HG03442 (cell line): ENCODE measurements at regions not wholly inside any gene's neighbourhood (a gene's known extent, or its start where the extent isn't known, plus 50 kb on each side); places are given as distances from the start of the nearest gene placed in this dataset.
"Not testable (repeated sequence)": the region's sequence is repeated elsewhere in the genome, so short reads cannot be mapped to it uniquely, and the experiment has no call there.

Experiments used
- ATAC-seq: cut with Tn5 transposase; IDR thresholded peaks from one replicate; pipeline ENCODE4 v1.9.1; 2021; ENCODE audit warnings: mild to moderate bottlenecking, moderate library complexity; ENCODE audit not compliant: unreplicated experiment

DNA sequence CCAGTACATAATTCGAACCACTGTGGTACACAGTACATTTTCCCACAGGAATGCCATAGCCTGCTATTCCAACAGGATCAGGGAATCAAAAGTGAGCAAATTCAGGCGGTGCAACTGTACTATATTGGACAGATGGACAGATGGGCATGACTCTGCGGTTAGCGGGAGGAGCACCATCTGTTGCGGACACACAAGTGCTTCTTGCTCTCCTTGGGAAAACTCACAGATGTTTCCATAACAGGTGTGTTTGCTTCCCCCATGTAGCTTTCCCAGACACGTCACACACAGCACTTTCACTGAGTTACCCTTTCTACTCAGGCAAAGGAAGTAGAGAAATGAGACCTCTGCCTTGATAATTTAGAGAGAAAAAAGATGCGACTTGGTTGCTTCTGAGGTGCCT is 325.1 kb upstream of the THBS1 start:
- ATAC-seq = no peak

DNA sequence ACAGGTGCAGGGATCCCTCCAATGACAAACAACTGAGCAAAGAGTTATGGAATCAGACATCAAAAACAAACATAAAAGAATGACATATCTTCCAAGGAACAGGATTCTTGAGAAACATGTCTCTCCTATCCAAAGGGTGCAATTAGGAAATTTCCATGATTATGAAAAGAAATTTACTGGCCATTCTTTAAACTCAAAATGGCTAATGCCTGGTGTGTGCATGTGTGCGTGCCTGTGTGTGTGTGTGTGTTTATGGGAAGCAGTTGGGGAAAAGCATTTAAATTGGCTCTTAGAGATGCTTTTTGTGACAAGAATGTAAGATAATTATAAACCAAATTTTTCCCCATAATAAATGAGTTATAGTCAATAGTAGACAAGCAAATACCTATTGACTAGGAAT is 320.5 kb upstream of the THBS1 start:
- no peak for ATAC-seq

DNA sequence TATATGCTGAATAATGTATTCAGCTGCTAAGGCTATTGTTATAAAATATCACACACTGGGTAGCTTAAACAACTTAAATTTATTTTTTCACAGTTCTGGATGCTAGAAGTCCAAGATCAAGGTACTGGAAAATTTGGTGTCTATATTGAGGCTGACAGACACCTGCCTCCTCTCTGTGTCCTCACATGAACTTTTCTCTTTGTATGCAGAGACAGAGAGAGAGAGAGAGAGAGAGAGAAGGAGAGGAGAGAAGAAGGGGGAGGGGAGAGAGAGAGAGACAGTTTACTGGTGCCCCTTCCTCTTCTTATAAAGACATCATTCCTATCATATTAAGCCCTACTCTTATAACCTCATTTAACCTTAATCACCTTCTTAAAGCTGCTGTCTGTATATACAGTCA is 320.1 kb upstream of the THBS1 start:
- no peak for ATAC-seq

DNA sequence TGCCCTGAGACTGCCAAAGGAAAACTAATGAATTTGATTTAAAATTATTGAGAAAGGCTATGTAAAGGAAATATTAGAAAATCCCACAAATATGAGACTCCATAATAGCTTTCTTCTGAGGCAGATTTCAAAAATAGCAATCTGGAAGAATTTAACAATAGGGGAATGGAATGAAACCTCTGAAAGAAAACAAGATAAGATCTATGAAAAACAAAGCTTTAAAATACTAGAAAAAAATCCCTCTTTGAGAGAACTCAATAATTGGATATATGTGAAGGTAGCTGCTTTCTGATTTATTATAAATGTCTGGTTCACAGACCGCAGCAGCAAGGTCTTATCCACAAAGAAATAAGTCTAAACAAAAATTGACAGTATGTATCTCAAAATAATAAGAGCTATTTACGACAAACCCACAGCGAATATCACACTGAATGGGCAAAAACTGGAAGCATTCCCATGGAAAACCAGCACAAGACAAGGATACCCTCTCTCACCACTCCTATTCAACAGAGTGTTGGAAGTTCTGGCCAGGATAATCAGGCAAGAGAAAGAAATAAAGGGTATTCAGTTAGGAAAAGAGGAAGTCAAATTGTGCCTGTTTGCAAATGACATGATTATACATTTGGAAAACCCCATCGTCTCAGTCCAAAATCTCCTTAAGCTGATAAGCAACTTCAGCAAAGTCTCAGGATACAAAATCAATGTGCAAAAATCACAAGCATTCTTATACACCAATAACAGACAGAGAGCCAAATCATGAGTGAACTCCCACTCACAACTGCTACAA is 319.3 kb upstream of the THBS1 start:
- not testable (repeated sequence) for ATAC-seq

DNA sequence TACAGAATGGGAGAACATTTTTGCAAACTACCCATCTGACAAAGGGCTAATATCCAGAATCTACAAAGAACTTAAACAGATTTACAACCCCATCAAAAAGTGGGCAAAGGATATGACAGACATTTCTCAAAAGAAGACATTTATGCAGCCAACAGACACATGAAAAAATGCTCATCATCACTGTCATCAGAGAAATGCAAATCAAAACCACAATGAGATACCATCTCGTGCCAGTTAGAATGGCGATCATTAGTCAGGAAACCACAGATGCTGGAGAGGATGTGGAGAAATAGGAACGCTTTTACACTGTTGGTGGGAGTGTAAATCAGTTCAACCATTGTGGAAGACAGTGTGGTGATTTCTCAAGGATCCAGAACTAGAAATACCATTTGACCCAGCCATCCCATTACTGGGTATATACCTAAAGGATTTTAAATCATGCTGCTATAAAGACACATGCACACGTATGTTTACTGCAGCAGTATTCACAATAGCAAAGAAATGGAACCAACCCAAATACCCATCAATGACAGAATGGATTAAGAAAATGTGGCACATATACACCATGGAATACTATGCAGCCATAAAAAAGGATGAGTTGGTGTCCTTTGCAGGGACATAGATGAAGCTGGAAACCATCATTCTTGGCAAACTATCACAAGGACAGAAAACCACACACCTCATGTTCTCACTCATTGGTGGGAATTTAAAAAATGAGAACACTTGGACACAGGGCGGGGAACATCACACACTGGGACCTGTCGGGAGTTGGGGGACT is 317.7 kb upstream of the THBS1 start:
- ATAC-seq = not testable (repeated sequence)

DNA sequence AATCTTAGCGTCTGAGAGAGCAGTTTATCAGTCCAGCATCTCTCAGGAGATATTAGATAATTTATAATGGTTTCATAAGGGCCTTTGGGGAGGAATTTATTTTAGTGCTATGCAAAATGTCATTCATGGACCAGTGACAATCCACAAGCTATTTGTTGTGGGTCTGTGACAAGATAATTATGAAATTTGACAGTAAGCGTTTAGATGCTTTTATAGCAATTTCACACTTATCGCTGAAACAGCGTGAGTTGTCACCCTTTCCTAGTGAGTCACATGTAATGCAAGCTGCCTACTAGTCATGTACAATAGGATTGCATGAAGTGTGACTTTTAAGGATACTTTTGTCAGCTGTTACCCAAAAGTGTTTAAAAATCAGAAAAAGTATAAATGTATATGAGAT is 315.6 kb upstream of the THBS1 start:
- ATAC-seq = no peak

DNA sequence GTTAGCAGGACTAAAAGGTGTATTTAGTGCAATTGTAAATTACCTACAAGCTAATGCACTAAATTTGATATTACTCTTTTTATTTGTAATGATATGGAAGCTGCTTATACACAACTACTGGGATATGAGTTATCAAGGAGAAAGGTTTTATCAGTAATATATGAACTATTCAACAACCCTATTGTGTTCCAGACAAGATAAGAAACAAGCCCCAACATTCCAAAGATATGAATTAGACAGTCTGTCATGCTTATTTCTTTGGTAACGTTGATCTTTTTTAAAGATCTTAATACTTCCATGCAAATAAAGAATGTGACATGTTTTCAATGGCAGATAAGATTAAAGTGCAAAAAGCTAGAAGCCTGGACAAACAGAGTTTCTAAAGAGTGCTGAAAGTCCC is 314.0 kb upstream of the THBS1 start:
- no peak for ATAC-seq

DNA sequence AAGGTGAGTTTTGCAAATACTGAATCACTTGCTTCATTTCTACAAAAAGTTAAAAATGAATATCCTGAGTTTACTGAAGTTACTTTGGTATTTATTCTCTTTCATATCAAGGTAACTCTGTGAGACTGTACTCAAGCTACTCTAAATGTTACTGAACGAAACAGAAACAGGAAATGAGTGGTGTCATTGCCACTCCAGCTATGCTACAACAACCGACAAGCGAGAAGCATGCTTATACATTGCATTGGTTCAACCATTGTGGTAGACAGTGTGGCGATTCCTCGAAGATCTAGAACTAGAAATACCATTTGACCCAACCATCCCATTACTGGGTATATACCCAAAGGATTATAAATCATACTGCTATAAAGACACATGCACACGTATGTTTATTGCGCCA is 313.2 kb upstream of the THBS1 start:
- no peak for ATAC-seq

DNA sequence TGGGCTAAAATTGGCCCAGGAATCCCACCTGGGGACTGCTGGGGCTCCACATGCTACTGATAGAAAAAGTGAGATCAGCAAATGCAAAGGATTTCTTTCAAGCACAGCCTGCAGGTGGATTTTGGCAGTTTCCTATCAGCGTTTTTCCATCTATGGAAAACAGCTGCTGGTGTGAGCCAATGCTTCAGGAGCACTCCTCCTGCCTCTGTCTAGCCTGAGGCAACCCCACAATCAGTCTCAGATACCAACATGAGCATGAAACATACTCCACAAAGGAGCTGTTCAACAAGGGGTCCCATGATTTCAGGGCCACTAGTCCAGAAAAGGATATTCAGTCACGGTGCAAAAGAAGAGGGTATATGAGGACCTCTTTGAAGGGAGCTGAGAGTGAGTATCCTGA is 311.5 kb upstream of the THBS1 start:
- ATAC-seq = no peak

DNA sequence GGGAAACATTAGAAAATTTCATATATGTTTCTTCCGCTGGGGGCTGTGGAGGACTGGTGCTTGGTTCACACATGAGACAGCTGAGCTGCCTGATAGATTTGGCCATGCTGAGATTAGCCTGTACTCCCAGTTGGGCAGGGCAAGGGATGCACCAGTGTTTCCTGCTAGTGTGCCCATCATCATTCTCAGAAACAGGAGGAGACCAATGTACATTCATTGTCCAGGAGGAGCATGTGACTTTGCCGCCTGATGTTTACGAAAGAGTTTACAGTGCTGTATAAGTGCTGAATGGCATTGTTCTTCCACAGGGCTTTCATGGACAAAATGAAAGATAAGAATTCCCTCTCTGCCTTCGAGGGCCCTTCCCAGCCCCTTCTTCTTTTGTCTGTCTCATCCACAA is 311.1 kb upstream of the THBS1 start:
- no peak for ATAC-seq

DNA sequence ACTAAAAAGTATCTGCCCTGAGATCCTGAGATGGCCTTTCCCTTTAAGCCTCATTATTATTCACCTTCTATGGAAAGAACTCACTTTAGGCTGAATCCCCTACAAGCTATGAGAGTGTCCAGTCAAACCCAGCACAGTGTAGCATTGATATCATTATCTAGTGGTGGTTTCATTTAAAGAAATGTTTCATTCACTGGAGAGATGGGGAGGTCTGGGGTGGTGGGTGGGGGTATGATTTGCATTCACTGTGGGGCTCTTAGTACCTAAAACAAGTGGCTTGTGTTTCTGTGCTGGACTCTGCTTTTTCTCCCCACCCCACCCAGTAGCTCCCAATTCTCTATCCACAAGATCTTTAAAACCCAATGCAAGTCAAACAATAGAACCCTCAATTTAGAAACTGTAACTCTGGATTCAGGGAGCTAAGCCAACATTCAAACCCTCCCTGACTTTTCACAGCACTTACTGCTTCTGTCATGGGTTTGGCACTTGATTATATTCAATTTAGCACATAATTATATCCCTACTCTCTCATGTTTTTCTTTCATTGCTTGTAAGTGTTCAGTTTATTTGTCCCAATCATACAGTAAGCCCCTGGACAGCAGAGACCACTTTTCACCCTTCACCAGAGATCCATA is 310.5 kb upstream of the THBS1 start:
- ATAC-seq = no peak

DNA sequence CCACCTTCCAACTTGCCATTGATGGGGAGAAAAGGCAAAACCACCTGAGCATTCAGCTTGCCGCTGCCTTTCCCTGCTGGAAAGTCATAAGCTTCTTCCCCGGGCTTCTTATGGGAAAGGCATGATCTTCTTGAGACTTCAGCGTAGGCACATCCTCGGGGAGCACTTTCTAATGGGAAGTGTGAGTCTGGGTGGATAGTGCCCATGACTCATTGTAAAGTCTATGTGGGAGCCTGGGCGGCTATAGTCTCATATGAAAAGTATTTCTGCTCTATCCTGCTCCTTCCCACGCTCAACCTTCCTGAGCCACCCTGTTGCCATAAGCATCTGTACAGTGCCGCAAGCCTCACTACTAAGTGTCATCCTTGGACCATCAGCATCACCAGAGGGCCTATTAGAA is 309.9 kb upstream of the THBS1 start:
- ATAC-seq = no peak

DNA sequence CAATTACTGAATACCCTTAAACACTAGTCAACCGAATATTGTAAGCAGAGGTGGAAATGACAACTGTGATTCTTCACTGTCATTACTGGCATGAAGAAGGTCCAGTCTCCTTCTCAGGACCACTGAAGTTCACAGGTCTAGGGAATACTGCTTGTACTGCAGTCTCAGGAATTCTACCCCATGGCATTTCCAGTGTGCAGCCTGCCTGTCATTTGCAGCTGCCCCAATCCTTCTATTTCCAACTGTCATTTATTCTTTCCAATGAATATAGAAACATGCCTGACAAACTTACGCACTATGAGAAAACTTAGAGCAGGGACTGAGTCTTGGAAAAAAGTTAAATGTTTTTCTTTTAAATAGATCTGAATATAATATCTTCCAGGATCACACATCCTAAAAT is 308.0 kb upstream of the THBS1 start:
- no peak for ATAC-seq

DNA sequence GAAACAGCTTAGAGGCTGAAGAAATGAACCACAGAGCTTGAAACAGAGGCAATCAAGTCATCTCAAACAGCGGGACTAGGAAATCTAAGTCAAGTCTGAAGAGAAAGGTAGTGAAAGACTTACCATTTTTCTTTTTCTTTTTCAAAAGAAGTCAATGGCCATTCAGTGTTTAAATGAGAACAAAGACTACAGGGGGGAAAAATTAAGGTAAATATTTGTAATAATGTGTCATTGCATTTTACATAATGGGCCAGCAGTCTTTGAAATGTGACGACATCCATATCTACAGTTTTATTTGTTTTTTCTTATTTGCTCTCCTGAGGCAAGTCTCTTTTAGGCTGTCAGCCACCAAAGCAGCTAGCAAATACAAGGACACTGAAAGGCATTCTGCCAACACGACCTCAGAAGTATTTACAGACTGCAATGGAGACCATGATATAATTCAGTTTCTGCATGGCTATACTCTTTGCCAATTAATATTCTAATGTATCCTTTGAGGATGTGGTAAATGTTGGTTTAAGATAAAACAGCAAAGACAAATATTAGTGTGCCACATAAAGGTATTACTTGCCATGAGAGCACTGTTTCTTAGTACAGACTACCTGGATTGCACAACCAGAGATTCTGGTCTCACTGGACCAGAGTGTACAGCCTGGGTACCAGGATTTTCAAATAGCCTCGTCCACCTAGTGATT is 307.0 kb upstream of the THBS1 start:
- ATAC-seq = no peak

DNA sequence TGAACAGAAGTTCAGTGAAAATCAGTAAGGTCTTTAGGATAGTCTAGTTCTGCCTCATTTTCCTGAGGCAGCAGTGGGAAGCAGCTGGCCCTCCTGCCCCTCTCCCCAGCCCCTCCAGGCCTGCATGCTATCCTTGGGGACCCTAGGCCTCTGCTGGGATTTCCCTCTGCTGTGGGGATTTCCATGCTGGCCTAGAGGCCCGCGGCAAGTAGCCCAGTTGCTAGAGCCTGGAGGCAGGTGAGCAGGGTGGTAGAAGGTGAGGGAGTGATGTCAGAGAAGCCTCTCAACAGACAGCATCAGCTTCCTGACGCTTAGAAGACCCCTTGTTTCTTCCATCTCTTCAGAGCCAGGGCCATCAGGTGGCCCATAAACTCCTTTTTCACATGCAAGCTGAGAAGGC is 305.8 kb upstream of the THBS1 start:
- ATAC-seq = no peak

DNA sequence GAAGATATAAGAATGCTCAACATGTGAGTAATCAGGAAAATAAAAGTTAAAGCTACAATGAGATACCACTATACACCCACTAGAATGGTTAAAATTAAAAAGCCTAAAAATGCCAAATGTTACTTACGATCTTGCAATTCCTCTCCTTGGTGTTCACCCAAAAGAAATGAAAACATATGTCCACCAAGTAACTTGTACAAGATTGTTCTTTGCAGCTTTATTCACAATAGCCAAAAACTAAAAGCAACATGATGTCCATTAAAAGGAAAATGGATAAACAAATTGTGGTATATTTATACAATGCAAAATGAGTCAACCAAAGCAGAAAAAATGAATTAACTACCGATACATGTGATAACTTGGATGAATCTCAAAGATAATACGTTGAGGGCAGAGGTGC is 301.6 kb upstream of the THBS1 start:
- ATAC-seq = no peak

DNA sequence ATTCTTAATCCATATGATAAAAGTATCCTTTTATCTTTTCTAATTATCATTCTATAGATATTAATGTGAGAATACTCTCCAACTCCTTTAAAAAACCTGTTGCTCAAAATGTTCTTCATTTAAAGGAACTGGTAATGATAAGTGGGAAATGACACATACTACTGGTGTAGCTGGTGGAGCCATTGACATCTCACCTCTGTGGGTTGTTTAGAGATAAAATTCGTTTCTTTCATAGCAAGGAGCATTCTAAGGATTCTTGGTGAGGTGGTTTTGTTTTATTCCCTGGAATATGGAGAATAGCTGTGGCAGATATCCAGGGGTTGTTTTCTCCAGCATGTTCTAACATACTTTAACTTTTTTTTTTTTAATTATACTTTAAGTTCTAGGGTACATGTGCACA is 299.8 kb upstream of the THBS1 start:
- ATAC-seq = no peak

DNA sequence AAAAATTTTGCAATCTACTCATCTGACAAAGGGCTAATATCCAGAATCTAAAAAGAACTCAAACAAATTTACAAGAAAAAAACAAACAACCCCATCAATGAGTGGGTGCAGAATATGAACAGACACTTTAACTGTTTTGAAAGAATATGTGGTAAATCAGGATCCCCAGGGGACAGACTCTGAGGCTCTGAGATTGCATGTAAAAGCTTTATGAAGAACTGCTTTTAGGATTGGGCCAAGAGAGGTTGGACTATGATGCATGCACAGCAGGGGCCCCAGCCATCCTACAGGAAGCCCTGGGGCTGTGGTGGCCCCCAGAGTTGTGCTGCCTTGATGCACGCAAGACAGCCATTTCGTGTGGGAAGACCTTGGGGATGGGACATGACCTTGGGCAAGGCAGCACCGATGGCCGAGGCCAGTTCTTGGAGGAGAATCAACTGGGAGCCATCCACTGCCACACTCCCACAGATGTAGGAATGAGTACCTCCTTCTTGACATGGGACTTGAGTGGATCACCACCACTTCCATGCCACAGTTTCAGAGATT is 298.1 kb upstream of the THBS1 start:
- no peak for ATAC-seq

DNA sequence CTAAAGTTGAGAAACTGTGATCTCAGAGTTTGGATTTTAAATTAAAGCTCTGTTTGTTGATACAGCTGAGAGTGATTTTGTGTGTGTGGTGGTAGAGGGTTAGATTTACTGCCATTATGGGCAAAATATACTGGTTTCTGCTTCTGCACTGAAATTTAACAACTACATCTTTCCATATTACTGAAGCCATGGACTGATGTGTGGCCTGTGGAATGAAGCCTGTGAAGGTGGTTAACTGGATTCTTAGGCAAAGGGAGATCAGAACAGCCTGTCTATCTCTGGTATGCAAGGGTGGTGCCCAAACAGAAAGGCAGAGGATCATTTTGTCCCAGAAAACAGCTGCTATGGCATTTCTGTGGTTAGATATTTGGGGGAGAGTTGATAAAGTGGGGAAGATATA is 297.3 kb upstream of the THBS1 start:
- no peak for ATAC-seq

DNA sequence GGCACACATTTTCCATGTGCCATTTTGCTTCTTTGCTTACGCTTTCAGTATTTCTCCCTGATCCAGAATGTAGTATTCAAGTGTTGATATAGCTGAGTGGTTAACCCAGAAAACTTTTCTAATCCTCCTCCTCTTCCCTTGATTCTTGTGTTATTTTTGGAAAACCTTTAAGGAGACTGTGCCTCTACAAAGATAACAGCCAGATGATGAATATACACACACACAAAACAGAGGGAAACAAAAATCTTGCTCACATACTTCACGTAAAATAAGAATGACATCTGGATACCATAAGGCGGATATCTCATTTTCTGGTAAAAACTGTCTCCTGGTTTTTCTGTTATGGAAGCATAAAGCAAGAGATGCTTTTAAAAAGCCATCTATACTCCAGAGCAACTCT is 295.8 kb upstream of the THBS1 start:
- no peak for ATAC-seq

DNA sequence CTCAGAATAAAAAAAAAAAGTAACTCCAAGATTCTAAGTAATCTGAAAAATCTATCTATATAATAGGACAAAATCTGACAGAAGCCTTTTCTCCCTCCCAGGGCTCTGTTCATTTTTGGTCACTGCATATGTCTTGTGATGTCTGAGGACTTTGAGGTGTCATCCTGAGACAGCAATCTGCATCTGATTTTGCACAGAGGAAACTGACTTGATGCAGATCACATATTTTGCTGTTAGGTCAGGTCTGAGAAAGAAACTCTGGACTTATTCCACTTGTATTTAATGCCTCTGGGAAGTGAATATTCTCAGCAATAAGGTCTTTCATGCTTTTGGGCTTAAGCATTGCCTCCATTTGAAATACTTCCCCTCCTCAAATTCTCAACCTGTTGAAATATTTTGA is 295.2 kb upstream of the THBS1 start:
- no peak for ATAC-seq
